ENCODE measurements at regions not wholly inside any gene's neighbourhood (a gene's known extent, or its start where the extent isn't known, plus 50 kb on each side); places are given as distances from the start of the nearest gene placed in this dataset.

DNA sequence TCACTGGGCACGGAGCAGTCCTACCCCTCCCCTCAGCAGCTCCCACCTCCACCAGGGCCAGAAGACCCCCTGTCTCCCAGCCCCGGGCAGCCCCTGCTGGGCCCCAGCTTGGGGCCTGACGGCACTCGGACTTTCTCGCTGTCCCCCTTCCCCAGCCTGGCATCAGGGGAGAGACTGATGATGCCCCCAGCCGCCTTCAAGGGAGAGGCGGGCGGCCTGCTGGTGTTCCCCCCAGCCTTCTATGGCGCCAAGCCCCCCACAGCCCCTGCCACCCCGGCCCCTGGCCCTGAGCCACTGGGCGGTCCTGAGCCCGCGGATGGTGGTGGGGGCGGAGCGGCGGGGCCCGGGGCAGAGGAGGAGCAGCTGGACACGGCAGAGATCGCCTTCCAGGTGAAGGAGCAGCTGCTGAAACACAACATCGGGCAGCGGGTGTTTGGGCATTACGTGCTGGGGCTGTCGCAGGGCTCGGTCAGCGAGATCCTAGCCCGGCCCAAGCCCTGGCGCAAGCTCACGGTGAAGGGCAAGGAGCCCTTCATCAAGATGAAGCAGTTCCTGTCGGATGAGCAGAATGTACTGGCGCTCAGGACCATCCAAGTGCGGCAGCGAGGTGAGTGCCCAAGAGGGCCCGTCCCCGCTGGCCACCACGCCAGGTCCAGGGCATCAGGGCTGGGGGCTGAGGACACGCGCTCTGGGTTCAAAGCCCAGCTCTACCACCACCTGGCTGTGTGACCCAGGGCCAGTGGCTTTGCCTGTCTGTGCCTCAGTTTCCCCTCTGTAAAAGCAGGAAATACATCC, 58.6 kb downstream of the PHETA1 start:
- no peak for DNase-seq (ENCODE audit: extremely low read depth in 1 of 11, low read depth in 9 of 11, low spot score in 4 of 11)

DNA sequence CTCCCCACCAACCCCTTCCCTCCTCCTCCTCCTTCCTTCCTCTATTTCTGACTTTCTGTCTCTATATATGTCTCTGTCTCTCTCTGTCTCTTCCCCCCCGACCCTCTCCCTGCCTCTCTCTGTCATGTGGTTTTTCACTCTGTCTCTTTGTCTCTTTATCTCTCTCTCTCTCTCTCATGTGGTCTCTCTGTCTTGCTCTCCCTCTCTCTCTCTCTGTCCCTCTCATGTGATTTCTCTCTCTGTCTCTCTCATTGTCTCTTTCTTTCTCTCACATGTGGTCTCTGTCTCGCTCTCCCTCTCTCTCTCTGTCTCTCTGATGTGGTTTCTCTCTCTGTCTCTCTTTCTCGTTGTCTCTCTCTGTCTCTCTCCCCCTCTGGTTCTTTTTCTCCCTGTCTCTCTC, 59.3 kb downstream of the PHETA1 start:
- DNase-seq (ENCODE audit: extremely low read depth in 1 of 11, low read depth in 9 of 11, low spot score in 4 of 11) = no peak

- no peak for DNase-seq (ENCODE audit: extremely low read depth in 1 of 11, low read depth in 9 of 11, low spot score in 4 of 11)
Observed at GRCh38 chr12:111308473-111308872, 60.4 kb downstream of the PHETA1 start.

- DNase-seq (ENCODE audit: extremely low read depth in 1 of 11, low read depth in 9 of 11, low spot score in 4 of 11) = no peak
Observed at GRCh38 chr12:111304642-111305071, 64.2 kb downstream of the PHETA1 start.

GRCh38 chr12:111303531-111303930, 65.4 kb downstream of the PHETA1 start:
- DNase-seq (ENCODE audit: extremely low read depth in 1 of 11, low read depth in 9 of 11, low spot score in 4 of 11) = no peak

DNA sequence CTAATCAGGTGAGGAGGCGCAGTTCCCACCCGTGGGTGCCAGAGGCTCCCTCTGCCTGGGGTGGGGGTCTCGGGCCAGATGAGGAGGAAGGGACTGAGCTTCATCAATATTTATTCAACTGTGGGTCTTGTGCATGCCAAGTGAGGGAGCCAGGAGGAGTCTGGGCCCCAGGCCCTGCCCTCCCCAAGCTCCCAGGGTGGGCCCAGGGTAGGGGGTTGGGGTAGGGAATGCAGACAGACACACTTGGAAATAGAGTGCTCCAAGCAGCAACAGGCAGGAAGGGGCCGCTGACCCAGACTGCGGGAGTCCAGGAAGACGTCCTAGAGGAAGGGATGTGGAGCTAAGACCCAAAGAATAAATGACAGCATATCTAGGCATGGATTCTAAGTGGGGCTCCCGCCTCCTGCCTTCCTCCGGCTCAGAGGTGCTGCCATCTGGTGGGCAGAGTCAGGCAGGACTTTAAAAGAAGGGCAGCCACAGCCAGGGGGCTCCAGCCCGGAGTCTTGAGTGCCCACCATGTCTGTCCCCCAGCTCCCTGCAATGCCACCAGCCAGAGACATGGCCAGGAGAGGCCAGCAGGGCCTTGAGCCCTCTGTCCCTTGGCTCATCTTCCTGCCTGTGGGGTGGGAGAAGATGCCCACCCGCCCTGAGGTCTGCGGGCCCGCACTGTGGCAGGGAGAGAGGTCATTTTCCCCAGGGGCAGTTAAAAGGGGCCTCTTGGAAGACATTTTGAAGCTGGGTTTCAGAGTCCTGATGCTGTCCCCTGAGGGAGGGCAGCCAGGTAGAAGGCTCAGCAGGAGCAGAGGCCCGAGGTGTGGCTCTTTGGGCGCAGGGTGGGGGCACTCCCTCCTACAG, 70.1 kb downstream of the PHETA1 start:
- DNase-seq (ENCODE audit: extremely low read depth in 1 of 11, low read depth in 9 of 11, low spot score in 4 of 11) = peak; percentile 29 to 67 (median 45)

DNA sequence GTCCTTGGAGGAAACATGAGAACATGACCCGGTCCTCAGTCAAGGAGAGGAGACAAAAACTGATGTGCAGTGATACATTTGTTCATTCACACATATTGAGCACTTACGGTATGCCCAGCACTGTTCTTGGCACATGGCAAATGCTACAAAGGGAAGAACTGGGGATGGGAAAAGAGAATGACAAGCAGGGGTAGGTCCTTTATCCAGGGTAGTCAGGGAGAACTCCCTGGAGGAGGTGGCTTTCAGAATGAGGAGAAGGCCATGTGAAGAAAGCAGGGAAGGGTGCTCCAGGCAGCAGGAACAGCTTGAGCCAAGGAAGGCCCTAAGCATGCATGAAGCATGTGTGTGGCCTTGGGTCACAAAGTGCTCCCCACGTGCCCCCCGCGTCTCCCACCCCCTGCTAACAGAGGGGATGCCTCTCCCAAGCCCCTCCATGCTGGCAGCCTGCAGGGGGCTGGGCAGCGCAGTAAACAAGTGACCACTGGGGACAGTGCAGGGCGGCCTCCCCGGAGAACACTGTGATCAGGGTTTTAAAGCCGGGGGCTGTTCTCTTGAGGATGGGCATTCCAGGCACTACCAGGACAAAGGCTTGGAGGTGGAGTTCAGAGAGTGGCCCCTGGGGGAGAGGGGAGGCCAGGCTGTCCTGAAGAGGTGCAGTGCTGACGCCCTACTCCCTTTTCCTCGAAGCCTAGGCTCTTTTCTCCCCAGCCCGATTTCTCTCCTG, 71.0 kb downstream of the PHETA1 start:
- no peak for DNase-seq (ENCODE audit: extremely low read depth in 1 of 11, low read depth in 9 of 11, low spot score in 4 of 11)

DNA sequence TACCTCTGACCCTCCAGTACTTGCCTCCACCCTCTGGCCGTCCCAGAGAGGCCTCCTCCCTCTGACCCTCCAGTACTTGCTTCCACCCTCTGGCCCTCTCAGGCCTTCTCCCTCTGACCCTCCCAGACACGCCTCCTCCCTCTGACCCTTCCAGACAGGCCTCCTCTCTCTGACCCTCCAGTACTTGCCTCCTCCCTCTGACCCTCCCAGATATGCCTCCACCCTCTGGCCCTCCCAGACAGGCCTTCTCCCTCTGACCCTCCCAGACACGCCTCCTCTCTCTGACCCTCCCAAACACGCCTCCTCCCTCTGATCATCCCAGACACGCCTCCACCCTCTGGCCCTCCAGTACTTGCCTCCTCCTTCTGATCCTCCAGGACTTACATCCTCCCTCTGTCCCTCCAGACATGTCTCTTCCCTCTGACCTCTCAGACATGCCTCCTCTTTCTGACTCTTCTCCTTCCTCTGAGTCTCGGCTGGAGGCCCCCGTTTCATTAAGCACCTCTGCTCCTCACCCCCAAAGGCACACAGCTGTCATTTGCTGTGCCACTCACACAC, 71.9 kb downstream of the PHETA1 start:
- no peak for DNase-seq (ENCODE audit: extremely low read depth in 1 of 11, low read depth in 9 of 11, low spot score in 4 of 11)

- no peak for DNase-seq (ENCODE audit: extremely low read depth in 1 of 11, low read depth in 9 of 11, low spot score in 4 of 11)
Observed at GRCh38 chr12:111295176-111295575, 73.7 kb downstream of the PHETA1 start.

DNA sequence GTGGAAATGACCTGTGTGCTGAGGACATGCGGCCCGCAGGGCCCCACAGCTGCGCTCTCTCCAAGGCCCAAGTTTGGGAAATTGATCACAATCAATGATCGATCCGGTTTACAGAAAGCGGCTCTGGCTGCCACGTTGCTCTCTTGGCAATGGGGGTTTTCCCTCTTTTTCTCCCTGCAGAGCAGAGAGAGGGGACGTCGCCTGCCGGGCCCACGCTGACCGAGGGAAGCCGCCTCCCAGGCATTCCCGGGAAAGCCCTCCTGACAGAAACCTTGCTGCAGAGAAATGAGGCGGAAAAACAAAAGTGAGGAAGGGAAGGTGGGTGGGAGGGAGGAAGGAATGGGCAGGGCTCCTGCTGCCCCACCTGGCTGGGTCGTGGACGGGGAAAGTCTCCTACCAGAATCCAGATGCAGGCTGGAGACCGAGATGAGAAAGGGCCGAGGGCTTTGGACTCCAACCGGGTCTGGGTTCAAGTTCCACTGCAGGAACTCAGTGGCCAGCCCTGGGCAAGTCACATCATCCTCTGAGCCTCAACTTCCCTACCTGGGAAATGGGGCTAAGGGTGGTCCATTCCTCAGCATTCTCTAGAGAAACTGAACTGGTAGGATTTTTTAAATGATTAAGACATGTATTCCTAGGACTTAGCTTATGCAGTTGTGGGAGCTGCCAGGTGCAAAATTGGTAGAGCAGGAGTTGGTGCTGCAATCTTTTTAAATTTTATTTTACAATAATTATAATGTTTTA, 75.5 kb downstream of the PHETA1 start:
- DNase-seq (ENCODE audit: extremely low read depth in 1 of 11, low read depth in 9 of 11, low spot score in 4 of 11) = no peak

DNA sequence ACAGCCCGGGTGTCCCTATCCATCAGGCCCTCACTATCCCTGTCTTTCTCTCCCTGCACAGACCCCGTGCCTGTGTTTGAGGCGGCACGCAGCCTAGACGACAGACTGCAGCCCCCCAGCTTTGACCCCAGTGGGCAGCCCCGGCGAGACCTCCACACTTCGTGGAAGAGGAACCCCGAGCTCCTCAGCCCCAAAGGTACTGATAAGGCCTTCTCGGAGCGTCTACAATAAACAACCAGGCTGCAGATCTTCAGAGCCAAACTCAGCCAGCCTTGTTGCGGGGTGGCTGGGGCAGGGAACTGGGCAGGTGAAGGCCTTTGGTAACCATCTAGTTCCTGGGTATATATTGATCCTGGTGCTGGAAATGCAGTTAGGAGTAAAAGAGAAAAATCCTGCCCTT, 77.5 kb downstream of the PHETA1 start:
- DNase-seq (ENCODE audit: extremely low read depth in 1 of 11, low read depth in 9 of 11, low spot score in 4 of 11) = no peak

DNA sequence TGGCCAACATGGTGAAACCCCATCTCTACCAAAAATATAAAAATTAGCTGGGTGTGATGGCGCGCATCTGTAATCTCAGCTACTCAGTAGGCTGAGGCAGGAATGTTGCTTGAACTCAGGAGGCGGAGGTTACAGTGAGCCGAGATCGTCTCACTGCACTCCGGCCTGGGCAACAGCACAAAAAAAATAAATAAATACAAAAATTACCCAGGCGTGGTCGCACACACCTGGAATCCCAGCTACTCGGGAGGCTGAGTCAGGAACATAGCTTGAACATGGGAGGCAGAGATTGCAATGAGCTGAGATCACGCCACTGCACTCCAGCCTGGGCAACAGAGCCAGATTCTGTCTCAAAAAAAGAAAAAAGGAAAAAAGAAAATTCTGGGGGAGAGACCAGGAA, 80.1 kb downstream of the PHETA1 start:
- no peak for DNase-seq (ENCODE audit: extremely low read depth in 1 of 11, low read depth in 9 of 11, low spot score in 4 of 11)

- DNase-seq (ENCODE audit: extremely low read depth in 1 of 11, low read depth in 9 of 11, low spot score in 4 of 11) = no peak
Observed at GRCh38 chr12:111287125-111287900, 81.6 kb downstream of the PHETA1 start.

GRCh38 chr12:111285200-111285599, 83.7 kb downstream of the PHETA1 start:
- DNase-seq (ENCODE audit: extremely low read depth in 1 of 11, low read depth in 9 of 11, low spot score in 4 of 11) = no peak

DNA sequence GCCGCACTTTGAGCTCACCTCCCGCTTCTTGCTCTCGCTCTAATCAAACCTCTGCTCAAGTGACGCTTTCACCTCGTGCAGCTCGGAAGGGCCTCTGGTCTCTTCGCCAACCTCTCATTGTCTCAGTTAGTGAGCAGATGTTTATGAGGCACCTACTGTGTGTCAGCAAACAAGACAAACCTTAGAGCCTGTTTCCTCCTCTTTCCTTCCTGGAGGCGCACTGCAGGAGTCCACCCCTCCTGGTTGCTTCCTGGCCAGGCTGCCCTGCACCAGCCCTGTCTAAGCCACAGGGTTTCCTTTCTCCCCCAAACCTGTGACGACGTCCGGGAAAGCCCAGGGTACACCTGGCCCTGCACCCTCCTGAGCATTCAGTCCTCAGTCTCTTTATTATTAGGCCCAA, 84.2 kb downstream of the PHETA1 start:
- no peak for DNase-seq (ENCODE audit: extremely low read depth in 1 of 11, low read depth in 9 of 11, low spot score in 4 of 11)

- DNase-seq (ENCODE audit: extremely low read depth in 1 of 11, low read depth in 9 of 11, low spot score in 4 of 11) = no peak
Observed at GRCh38 chr12:111283966-111284365, 84.9 kb downstream of the PHETA1 start.

GRCh38 chr12:111283521-111283920, 85.4 kb downstream of the PHETA1 start:
- DNase-seq (ENCODE audit: extremely low read depth in 1 of 11, low read depth in 9 of 11, low spot score in 4 of 11) = no peak

DNA sequence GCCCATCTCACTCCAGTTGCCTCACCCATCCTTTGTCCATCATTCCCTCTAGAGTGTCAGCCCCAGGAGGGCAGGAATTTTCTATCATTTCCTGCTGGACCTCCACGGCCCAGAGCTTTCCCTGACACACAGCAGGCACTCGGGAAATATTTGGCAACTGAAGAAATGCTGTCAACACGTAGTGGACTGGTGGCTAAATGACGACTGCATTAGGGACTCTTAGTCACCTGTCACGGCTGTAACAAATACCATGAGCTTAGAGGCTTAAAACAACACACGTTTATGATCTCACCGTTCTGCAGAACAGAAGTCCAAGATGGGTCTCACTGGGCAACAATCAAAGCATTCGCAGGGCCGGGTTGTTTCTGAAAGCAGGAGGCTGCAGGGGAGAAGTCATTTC, 91.3 kb downstream of the PHETA1 start:
- DNase-seq (ENCODE audit: extremely low read depth in 1 of 11, low read depth in 9 of 11, low spot score in 4 of 11) = no peak
